ENCODE measurements at regions not wholly inside any gene's neighbourhood (a gene's known extent, or its start where the extent isn't known, plus 50 kb on each side); places are given as distances from the start of the nearest gene placed in this dataset.
"Not testable (repeated sequence)": the region's sequence is repeated elsewhere in the genome, so short reads cannot be mapped to it uniquely, and the experiment has no call there.

DNA sequence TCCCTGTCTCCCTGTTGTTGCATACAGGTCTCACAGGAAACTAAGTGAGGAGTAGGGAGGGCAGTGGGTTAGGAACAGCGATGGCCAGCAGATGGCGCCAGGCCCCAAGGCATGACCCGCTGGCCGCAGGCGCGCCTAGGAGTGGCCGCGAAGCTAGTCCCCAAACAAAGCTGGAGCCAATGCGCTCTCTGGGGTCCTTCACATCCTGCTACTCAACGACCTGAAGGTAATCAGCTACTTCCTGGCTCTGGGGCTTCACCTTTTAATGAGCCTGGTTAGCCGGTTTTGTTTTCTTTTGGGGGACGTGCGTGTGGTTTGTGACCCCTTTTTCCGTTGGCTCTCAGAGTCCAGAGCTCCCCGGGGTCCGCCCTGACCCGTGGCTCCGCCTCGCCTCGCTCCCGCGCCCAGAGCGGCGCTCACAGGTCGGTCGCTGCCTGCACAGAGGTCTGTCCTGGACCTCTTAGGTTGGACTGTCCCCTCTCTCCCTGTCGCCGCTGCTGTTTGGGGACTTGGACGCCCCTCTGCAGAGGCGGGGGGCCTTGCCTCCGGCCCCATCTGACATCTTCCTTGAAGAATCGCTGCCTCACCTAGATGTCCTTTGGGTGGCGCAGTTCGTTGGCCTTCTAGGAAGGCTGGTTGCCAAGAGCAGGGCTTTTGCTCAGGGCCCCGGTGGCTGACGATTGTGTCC, 62.2 kb upstream of the GTF3A start:
- TF ChIP-seq, protein P1, sequence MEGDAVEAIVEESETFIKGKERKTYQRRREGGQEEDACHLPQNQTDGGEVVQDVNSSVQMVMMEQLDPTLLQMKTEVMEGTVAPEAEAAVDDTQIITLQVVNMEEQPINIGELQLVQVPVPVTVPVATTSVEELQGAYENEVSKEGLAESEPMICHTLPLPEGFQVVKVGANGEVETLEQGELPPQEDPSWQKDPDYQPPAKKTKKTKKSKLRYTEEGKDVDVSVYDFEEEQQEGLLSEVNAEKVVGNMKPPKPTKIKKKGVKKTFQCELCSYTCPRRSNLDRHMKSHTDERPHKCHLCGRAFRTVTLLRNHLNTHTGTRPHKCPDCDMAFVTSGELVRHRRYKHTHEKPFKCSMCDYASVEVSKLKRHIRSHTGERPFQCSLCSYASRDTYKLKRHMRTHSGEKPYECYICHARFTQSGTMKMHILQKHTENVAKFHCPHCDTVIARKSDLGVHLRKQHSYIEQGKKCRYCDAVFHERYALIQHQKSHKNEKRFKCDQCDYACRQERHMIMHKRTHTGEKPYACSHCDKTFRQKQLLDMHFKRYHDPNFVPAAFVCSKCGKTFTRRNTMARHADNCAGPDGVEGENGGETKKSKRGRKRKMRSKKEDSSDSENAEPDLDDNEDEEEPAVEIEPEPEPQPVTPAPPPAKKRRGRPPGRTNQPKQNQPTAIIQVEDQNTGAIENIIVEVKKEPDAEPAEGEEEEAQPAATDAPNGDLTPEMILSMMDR (IDR thresholded peaks at IDR 0.05), result peak; percentile 82
- H3K27me3 ChIP-seq (ENCODE audit: control insufficient read depth in 2 of 2, insufficient read depth in 2 of 2, low read length in 2 of 2), result peaks cover 0 to 8% of the 10 kb centered on the region in 2 donors

DNA sequence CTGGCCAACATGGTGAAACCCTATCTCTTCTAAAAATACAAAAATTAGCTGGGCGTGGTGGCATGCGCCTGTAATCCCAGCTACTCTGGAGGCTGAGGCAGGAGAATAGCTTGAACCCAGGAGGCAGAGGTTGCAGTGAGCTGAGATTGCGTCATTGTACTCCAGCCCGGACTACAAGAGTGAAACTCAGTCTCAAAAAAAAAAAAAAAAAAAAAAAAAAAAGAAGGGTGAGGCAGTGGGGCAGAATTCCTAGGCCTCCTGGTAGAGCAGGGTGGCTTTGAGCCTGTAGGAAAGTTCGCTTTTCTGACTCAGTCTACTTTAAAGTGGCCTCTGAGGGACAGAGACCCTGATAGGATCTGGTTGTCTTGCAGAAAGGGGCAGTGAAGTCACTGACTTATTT, 60.8 kb upstream of the GTF3A start:
- not testable (repeated sequence) for H3K36me3 ChIP-seq (replicated peaks in 1 of 2; ENCODE audit: control insufficient read depth in 1 of 2, insufficient read depth in 2 of 2, low read length in 2 of 2); H2AFZ ChIP-seq (ENCODE audit: insufficient read depth, low read depth, low read length, poor library complexity, severe bottlenecking); H3K36me3 Mint-ChIP-seq; H3K27me3 ChIP-seq (ENCODE audit: control insufficient read depth in 2 of 2, insufficient read depth in 2 of 2, low read length in 2 of 2); H3K4me1 Mint-ChIP-seq; H3K27ac Mint-ChIP-seq; H3K27ac ChIP-seq (ENCODE audit: low read depth in 1 of 2, low read length in 2 of 2); H3K9me3 Mint-ChIP-seq; H3K4me2 ChIP-seq (replicated peaks; ENCODE audit: extremely low read depth, low read length, poor library complexity, severe bottlenecking); H4K20me1 ChIP-seq (ENCODE audit: insufficient read depth, low read length); H3K9ac ChIP-seq (ENCODE audit: insufficient read depth, low read length, poor library complexity, severe bottlenecking); H3K4me3 ChIP-seq (replicated peaks in 1 of 3; ENCODE audit: low read depth in 2 of 3, low read length in 3 of 3); H3K4me3 Mint-ChIP-seq; H3K9me3 ChIP-seq (replicated peaks in 1 of 2; ENCODE audit: control insufficient read depth in 1 of 2, insufficient read depth in 1 of 2, low read length in 2 of 2); H3K79me2 ChIP-seq (ENCODE audit: insufficient read depth, low read length); DNase-seq
- intact Hi-C loops (cut with micrococcal nuclease), result loop anchor here (5.0 kb wide), 1 partner anchor 619 kb away; no protein-coding TSS in a partner anchor
- WGBS (ENCODE audit: insufficient coverage), result 42% methylated on average over 2 of the region's 5 CpGs
- peaks cover 7 to 32% (median 27%) of the 10 kb centered on the region in 3 donors for H3K27me3 Mint-ChIP-seq (ENCODE audit: low read depth in 3 of 3)
- H3K4me1 ChIP-seq (ENCODE audit: control insufficient read depth in 1 of 2, insufficient read depth in 2 of 2, low read length in 2 of 2), result peaks cover 10 to 12% of the 10 kb centered on the region in 2 donors

More for the DNA sequence above, 62.2 kb upstream of the GTF3A start:
- H3K4me1 Mint-ChIP-seq, result peaks cover 8% of the 10 kb centered on the region
- no peaks in the 10 kb centered on the region for H3K36me3 Mint-ChIP-seq
- H3K4me3 Mint-ChIP-seq, result peak overlapping the region; percentile 54 to 78
- Histone ChIP-seq H3K4me3 (replicated peaks in 1 of 3; ENCODE audit: low read depth in 2 of 3, low read length in 3 of 3) (peak overlapping the region in 2 of 3 experiments; percentile 13 to 69), H3K79me2 (ENCODE audit: insufficient read depth, low read length) (no peaks in the 10 kb centered on the region), H3K9me3 (replicated peaks in 1 of 2; ENCODE audit: control insufficient read depth in 1 of 2, insufficient read depth in 1 of 2, low read length in 2 of 2) (no peaks in the 10 kb centered on the region), H3K27ac (ENCODE audit: low read depth in 1 of 2, low read length in 2 of 2) (no peak overlapping the region), H3K36me3 (replicated peaks in 1 of 2; ENCODE audit: control insufficient read depth in 1 of 2, insufficient read depth in 2 of 2, low read length in 2 of 2) (no peaks in the 10 kb centered on the region), H3K4me2 (replicated peaks; ENCODE audit: extremely low read depth, low read length, poor library complexity, severe bottlenecking) (peak overlapping the region; percentile 83), H4K20me1 (ENCODE audit: insufficient read depth, low read length) (no peaks in the 10 kb centered on the region), H2AFZ (ENCODE audit: insufficient read depth, low read depth, low read length, poor library complexity, severe bottlenecking) (peak overlapping the region; percentile 80), H3K9ac (ENCODE audit: insufficient read depth, low read length, poor library complexity, severe bottlenecking) (no peak overlapping the region), H3K4me1 (ENCODE audit: control insufficient read depth in 1 of 2, insufficient read depth in 2 of 2, low read length in 2 of 2) (peaks cover 10 to 12% of the 10 kb centered on the region in 2 donors)
- intact Hi-C loops (cut with micrococcal nuclease), result loop anchor here (5.0 kb wide), 1 partner anchor 620 kb away; no protein-coding TSS in a partner anchor
- H3K27me3 Mint-ChIP-seq (ENCODE audit: low read depth in 3 of 3), result peaks cover 7 to 27% (median 27%) of the 10 kb centered on the region in 3 donors
- no peak overlapping the region for H3K27ac Mint-ChIP-seq
- WGBS (ENCODE audit: insufficient coverage), result 6% methylated on average over 33 of the region's 36 CpGs
- peak; percentile 69 to 76 (median 75) for DNase-seq
- peaks cover 0 to 2% (median 0%) of the 10 kb centered on the region in 7 donors for H3K9me3 Mint-ChIP-seq

Data from CD14-positive monocyte (primary cell).